ENCODE measurements at regions not wholly inside any gene's neighbourhood (a gene's known extent, or its start where the extent isn't known, plus 50 kb on each side); places are given as distances from the start of the nearest gene placed in this dataset.

DNA sequence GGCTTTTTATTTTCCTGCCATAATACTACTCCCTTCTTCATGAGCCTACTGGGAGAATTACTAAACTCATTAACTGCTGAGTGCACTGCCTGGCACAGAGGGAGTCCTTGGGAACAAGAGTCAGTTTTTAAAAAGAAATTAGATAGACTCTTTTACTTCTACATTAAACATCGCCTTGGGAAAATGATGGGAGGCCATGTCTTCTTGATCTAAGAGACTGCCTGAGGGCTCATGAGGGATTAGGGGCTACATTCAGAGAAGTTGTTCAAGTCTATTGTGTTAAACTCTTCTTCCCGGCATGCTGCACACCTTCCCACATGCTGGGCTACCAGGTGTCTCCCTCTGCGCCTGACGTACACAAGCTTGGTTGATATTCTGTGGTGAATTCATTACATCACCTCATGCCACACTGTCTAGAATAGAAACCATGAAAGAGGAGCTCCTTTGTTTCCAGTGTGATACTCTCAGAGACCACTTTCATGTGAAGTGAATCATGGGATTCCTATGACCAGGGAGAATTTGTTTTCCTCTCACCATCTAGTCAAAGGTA lies 1422.3 kb downstream of the AACS start:
- no peak for DNase-seq
- H3K4me3 Mint-ChIP-seq, result no peak overlapping the region
- TF ChIP-seq, protein P1, sequence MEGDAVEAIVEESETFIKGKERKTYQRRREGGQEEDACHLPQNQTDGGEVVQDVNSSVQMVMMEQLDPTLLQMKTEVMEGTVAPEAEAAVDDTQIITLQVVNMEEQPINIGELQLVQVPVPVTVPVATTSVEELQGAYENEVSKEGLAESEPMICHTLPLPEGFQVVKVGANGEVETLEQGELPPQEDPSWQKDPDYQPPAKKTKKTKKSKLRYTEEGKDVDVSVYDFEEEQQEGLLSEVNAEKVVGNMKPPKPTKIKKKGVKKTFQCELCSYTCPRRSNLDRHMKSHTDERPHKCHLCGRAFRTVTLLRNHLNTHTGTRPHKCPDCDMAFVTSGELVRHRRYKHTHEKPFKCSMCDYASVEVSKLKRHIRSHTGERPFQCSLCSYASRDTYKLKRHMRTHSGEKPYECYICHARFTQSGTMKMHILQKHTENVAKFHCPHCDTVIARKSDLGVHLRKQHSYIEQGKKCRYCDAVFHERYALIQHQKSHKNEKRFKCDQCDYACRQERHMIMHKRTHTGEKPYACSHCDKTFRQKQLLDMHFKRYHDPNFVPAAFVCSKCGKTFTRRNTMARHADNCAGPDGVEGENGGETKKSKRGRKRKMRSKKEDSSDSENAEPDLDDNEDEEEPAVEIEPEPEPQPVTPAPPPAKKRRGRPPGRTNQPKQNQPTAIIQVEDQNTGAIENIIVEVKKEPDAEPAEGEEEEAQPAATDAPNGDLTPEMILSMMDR (IDR thresholded peaks at IDR 0.05), result no peak

DNA sequence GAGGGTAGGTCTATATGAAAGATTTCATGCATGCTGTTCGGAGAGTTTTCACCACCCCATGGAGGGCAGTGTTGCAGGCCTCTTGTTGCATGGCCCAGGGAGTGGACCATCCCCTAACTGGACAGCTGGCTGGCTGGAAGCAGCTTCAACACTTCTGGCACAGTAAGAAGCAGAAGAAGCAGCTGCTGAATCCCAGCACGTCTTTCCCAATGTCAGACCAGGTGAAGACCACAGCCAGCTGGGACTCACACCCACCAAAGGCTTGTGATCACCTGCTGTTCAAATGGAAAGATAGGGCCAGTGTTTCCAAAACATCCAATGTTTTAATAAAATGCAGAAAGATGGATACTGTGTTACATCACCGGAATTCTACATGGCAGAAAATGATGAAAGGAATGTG lies 1423.6 kb downstream of the AACS start:
- Mint-ChIP-seq H3K27me3 (ENCODE audit: insufficient read depth) (no peaks in the 10 kb centered on the region), H3K27ac (no peak overlapping the region), H3K4me3 (no peak overlapping the region), H3K9me3 (peaks cover 38% of the 10 kb centered on the region), H3K36me3 (ENCODE audit: low read depth) (no peaks in the 10 kb centered on the region), H3K4me1 (ENCODE audit: low read depth) (peaks cover 9% of the 10 kb centered on the region; the same call in 1 of the 2 replicates)
- TF ChIP-seq, protein P1 (IDR thresholded peaks at IDR 0.05), result no peak
- DNase-seq, result no peak

More for the DNA sequence above, 1422.3 kb downstream of the AACS start:
- Mint-ChIP-seq H3K9me3 (peaks cover 35% of the 10 kb centered on the region), H3K27me3 (ENCODE audit: insufficient read depth) (no peaks in the 10 kb centered on the region), H3K4me1 (ENCODE audit: low read depth) (peaks cover 5% of the 10 kb centered on the region; the same call in 1 of the 2 replicates), H3K36me3 (ENCODE audit: low read depth) (no peaks in the 10 kb centered on the region), H3K27ac (no peak overlapping the region)

DNA sequence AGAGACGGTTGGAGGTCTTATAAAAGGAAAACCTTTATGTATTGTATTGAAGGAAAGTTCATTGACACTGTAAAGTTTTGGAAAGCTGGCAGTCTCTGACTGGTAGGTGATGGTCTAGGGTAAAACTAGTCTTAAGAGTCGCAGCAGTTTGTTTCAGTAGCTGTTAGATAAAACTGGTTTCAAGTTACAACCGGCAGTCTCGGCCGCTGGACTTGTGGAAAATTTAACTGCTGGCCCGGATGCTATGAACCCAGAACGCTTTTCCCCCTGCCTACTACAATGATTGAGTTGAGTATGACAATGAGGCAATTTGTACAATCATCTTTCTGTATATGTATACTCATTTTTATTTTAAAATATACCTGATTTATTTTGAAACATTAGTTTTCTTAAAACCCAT lies 1426.9 kb downstream of the AACS start:
- Mint-ChIP-seq H3K4me1 (ENCODE audit: low read depth) (peaks cover 11% of the 10 kb centered on the region; the same call in 1 of the 2 replicates), H3K4me3 (no peak overlapping the region), H3K9me3 (peaks cover 37% of the 10 kb centered on the region), H3K27me3 (ENCODE audit: insufficient read depth) (no peaks in the 10 kb centered on the region), H3K36me3 (ENCODE audit: low read depth) (no peaks in the 10 kb centered on the region), H3K27ac (no peak overlapping the region)
- TF ChIP-seq, protein P1 (IDR thresholded peaks at IDR 0.05), result no peak
- DNase-seq, result no peak

DNA sequence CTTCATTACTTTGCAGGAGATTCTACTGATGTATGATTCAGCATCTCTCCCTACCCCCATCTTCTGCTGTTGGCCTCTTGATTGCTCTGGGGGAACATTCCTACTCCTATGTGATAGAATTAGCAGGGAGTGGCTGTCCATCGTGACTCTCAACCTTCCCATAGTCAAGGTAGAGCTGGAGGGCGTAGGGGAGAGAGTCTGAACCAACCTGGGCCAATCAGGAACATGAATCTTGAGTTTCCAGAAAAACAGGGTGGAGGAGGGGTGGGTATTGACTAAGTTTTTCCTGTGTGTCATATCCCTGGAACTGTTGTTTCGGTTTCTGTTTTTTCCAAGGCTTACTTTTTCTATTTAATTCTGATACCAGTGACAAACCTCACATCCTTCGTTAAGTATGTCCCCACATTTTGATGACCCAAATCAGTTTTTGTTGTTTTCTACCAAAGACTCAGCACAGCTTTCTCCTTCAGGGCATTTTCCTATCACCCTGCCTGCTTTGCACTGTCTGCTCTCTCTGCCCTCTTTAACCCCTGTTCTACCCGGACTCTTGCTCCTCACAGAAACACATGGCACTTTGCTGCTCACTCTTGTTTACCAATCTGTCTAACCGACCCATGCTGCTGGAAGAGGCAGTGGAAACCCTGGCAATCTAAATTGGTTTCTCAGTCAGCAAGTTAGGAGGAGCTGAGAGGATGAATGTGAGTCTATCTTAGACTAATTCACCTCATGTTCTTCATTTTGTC lies 1428.3 kb downstream of the AACS start:
- Mint-ChIP-seq H3K9me3 (peaks cover 37% of the 10 kb centered on the region), H3K4me3 (peak overlapping the region; percentile 20; the same call in 1 of the 2 replicates), H3K4me1 (ENCODE audit: low read depth) (peaks cover 11% of the 10 kb centered on the region; the same call in 1 of the 2 replicates), H3K27ac (peak overlapping the region; percentile 77; the same call in 1 of the 2 replicates), H3K27me3 (ENCODE audit: insufficient read depth) (no peaks in the 10 kb centered on the region), H3K36me3 (ENCODE audit: low read depth) (no peaks in the 10 kb centered on the region)
- TF ChIP-seq, protein P1 (IDR thresholded peaks at IDR 0.05), result no peak
- DNase-seq, result peak; percentile 10

DNA sequence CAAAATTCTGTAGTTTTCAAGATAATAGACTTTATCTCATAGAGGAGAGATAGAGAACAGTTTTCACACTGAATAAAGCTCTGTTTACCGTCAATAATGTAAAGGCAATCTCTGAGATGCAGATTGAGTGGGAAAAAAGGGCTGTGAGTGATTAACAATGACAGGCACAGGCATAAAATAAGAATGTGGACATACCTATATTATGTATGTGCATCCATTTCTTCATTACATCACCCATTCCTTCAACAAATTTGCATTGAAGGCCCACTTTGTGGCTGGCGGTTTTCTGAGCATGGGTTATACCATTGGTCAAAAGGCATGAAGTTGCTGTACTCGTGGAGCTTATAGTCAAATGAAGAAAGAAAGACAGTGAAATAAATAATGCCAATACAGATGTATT lies 1431.0 kb downstream of the AACS start:
- Mint-ChIP-seq H3K27me3 (ENCODE audit: insufficient read depth) (no peaks in the 10 kb centered on the region), H3K9me3 (peaks cover 39% of the 10 kb centered on the region), H3K4me1 (ENCODE audit: low read depth) (peaks cover 11% of the 10 kb centered on the region; the same call in 1 of the 2 replicates), H3K27ac (no peak overlapping the region), H3K4me3 (no peak overlapping the region), H3K36me3 (ENCODE audit: low read depth) (no peaks in the 10 kb centered on the region)
- TF ChIP-seq, protein P1 (IDR thresholded peaks at IDR 0.05), result no peak
- DNase-seq, result no peak
